ENCODE measurements at regions not wholly inside any gene's neighbourhood (a gene's known extent, or its start where the extent isn't known, plus 50 kb on each side); places are given as distances from the start of the nearest gene placed in this dataset.
"Not testable (repeated sequence)": the region's sequence is repeated elsewhere in the genome, so short reads cannot be mapped to it uniquely, and the experiment has no call there.

DNA sequence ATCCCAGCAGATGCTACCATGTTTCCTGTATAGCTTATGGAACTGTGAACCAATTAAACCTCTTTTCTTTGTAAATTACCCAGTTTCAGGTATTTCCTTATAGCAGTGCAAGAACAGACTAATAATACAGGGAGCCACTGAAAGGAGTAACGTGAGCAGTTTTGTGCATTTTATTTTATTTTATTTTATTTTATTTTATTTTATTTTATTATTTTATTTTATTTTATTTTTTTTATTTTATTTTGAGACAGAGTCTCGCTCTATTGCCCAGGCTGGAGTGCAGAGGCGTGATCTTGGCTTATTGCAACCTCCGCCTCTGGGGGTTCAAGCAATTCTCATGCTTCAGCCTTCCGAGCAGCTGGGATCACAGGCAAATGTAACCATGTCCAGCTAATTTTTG is 55.9 kb upstream of the KCNK12 start:
- no peak overlapping the region for H3K4me3 ChIP-seq (ENCODE audit: low read depth, low read length)
- FAIRE-seq = no peak

DNA sequence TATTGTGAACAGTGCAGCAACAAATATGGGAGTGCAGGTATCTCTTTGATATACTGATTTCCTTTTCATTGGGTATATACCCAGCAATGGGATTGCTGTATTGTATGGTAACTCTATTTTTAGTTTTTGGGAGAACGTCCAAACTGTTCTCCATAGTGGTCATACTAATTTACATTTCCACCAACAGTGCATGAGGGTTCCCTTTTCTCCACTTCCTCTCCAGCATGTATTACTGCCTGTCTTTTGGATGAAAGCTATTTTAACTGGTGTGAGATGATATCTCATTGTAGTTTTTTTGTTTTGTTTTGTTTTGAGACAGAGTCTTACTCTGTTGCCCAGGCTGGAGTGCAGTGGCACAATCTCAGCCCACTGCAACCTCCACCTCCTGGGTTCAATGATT is 52.4 kb upstream of the KCNK12 start:
- not testable (repeated sequence) for FAIRE-seq; DNase-seq (ENCODE audit: low read depth); H3K4me3 ChIP-seq (ENCODE audit: low read depth, low read length); H3K36me3 ChIP-seq (ENCODE audit: control insufficient read depth, insufficient read depth, low read length); H3K27me3 ChIP-seq (ENCODE audit: control insufficient read depth, insufficient read depth, low read length)

More for the DNA sequence above, 55.9 kb upstream of the KCNK12 start:
- TF ChIP-seq, protein P1, sequence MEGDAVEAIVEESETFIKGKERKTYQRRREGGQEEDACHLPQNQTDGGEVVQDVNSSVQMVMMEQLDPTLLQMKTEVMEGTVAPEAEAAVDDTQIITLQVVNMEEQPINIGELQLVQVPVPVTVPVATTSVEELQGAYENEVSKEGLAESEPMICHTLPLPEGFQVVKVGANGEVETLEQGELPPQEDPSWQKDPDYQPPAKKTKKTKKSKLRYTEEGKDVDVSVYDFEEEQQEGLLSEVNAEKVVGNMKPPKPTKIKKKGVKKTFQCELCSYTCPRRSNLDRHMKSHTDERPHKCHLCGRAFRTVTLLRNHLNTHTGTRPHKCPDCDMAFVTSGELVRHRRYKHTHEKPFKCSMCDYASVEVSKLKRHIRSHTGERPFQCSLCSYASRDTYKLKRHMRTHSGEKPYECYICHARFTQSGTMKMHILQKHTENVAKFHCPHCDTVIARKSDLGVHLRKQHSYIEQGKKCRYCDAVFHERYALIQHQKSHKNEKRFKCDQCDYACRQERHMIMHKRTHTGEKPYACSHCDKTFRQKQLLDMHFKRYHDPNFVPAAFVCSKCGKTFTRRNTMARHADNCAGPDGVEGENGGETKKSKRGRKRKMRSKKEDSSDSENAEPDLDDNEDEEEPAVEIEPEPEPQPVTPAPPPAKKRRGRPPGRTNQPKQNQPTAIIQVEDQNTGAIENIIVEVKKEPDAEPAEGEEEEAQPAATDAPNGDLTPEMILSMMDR (IDR thresholded peaks at IDR 0.05; ENCODE audit: insufficient read depth, low read length, severe bottlenecking) = no peak
- Histone ChIP-seq H3K36me3 (ENCODE audit: control insufficient read depth, insufficient read depth, low read length) (no peaks in the 10 kb centered on the region), H3K27me3 (ENCODE audit: control insufficient read depth, insufficient read depth, low read length) (no peaks in the 10 kb centered on the region)
- no peak for DNase-seq (ENCODE audit: low read depth)

DNA sequence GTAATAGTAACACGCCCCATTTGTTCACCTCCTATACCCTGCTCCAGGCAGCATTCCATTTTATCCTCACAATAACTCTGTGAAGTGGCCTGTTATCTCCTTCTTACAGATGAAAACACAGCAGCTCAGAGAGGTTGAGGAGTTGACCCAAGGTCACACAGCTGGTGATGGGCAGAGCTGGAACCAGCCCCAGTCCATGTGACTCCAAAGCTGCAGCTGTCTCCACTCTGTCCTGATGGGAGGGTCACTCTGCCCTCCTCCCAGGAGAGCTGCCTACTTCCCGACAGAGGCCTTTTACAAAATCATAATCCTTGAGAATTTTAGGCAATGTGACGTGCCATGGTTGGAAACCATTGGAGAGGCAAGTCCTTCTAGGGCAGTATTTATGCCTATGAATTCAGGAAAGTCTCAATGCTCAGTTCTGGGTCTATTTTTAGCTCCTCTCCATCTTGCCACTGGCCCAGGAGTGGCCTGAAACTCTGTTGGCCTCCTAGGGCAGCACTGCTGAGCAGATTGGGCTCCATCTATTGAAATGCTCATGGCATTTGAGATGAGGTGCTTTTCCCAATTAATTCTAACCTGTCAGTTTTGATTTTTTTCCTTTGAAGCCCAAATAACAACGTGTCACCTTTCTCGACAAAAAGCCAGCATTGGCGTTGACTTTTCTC is 50.1 kb upstream of the KCNK12 start:
- Histone ChIP-seq H3K36me3 (ENCODE audit: control insufficient read depth, insufficient read depth, low read length) (no peaks in the 10 kb centered on the region), H3K27me3 (ENCODE audit: control insufficient read depth, insufficient read depth, low read length) (no peaks in the 10 kb centered on the region), H3K4me3 (ENCODE audit: low read depth, low read length) (no peak overlapping the region)
- TF ChIP-seq, protein P1 (IDR thresholded peaks at IDR 0.05; ENCODE audit: insufficient read depth, low read length, severe bottlenecking) = no peak
- DNase-seq (ENCODE audit: low read depth) (no peak), FAIRE-seq (no peak)
